GM19351 (cell line): ENCODE measurements at regions not wholly inside any gene's neighbourhood (a gene's known extent, or its start where the extent isn't known, plus 50 kb on each side); places are given as distances from the start of the nearest gene placed in this dataset.
A peak's percentile ranks its signal among the peaks of the same experiment; 100 is the strongest.

Experiments
- ATAC-seq: cut with Tn5 transposase; IDR thresholded peaks from one replicate; pipeline ENCODE4 v1.9.1; 2021; ENCODE audit warnings: mild to moderate bottlenecking, moderate library complexity; ENCODE audit not compliant: unreplicated experiment

GRCh38 chr12:46908936-46909635, 83.3 kb upstream of the SLC38A4 start:
- ATAC-seq = no peak

GRCh38 chr12:46910830-46911229, 85.0 kb upstream of the SLC38A4 start:
- ATAC-seq = no peak

- no peak for ATAC-seq
Measured at GRCh38 chr12:46914336-46914735, 88.5 kb upstream of the SLC38A4 start.

GRCh38 chr12:46915082-46915481, 89.3 kb upstream of the SLC38A4 start:
- no peak for ATAC-seq

GRCh38 chr12:46915836-46916235, 90.0 kb upstream of the SLC38A4 start:
- ATAC-seq = no peak

- no peak for ATAC-seq
Measured at GRCh38 chr12:46916796-46917419, 91.1 kb upstream of the SLC38A4 start.

GRCh38 chr12:46917821-46918220, 92.0 kb upstream of the SLC38A4 start:
- ATAC-seq = no peak

- no peak for ATAC-seq
Measured at GRCh38 chr12:46918631-46919030, 92.8 kb upstream of the SLC38A4 start.

GRCh38 chr12:46919666-46920400, 94.0 kb upstream of the SLC38A4 start:
- ATAC-seq = no peak

- ATAC-seq = peak; percentile 59
Measured at GRCh38 chr12:46920499-46920898, 94.7 kb upstream of the SLC38A4 start.

GRCh38 chr12:46921048-46921763, 95.4 kb upstream of the SLC38A4 start:
- ATAC-seq = no peak

GRCh38 chr12:46921764-46922133, 96.0 kb upstream of the SLC38A4 start:
- no peak for ATAC-seq

GRCh38 chr12:46926526-46926925, 100.7 kb upstream of the SLC38A4 start:
- ATAC-seq = no peak

- no peak for ATAC-seq
Measured at GRCh38 chr12:46930101-46930500, 104.3 kb upstream of the SLC38A4 start.

GRCh38 chr12:46933947-46934346, 108.2 kb upstream of the SLC38A4 start:
- ATAC-seq = no peak

- ATAC-seq = no peak
Measured at GRCh38 chr12:46934374-46935111, 108.7 kb upstream of the SLC38A4 start.

- ATAC-seq = no peak
Measured at GRCh38 chr12:46935271-46935847, 109.6 kb upstream of the SLC38A4 start.

GRCh38 chr12:46936042-46936441, 110.2 kb upstream of the SLC38A4 start:
- ATAC-seq = no peak

- ATAC-seq = no peak
Measured at GRCh38 chr12:46938071-46938678, 112.4 kb upstream of the SLC38A4 start.

- no peak for ATAC-seq
Measured at GRCh38 chr12:46941981-46942380, 116.2 kb upstream of the SLC38A4 start.
